Epithelial cell of prostate (primary cell): ENCODE measurements at regions not wholly inside any gene's neighbourhood (a gene's known extent, or its start where the extent isn't known, plus 50 kb on each side); places are given as distances from the start of the nearest gene placed in this dataset.

Experiments used
- DNase-seq: peaks from one replicate; pipeline ENCODE4 v3.0.0-alpha.2; 2011; ENCODE audit warnings: low read depth, low spot score
- H3K27ac ChIP-seq: fragments of 450-650 bp; 2 replicates; pipeline ENCODE4 v1.5.1; 2017; ENCODE audit warnings: mild to moderate bottlenecking

- no peak overlapping the region for H3K27ac ChIP-seq
- DNase-seq = no peak
Observed at GRCh38 chr3:161977850-161978249, 481.2 kb downstream of the OTOL1 start.

GRCh38 chr3:161987933-161988332 lies 491.3 kb downstream of the OTOL1 start:
- DNase-seq = no peak
- H3K27ac ChIP-seq = no peak overlapping the region

DNA sequence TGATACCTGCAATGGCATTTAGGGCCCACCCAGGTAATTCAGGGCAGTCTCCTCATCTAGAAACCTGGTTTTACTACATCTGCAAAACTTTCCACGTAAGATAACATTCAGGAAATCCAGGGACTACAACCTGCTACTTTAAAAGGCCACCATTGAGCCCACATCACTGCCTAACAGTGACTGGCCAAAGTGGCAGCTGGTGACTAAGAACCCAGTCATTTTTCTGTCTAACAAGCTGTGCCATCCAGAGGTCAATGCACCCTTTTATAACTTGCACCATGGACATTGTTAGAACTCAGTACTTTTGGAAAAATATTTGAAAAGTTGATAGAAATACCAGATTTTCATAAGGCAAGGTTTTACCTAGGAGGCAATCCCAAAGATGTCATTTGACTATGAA lies 492.4 kb downstream of the OTOL1 start:
- no peak for DNase-seq
- H3K27ac ChIP-seq = no peak overlapping the region

- no peak overlapping the region for H3K27ac ChIP-seq
- no peak for DNase-seq
Observed at GRCh38 chr3:161990036-161990435, 493.4 kb downstream of the OTOL1 start.

DNA sequence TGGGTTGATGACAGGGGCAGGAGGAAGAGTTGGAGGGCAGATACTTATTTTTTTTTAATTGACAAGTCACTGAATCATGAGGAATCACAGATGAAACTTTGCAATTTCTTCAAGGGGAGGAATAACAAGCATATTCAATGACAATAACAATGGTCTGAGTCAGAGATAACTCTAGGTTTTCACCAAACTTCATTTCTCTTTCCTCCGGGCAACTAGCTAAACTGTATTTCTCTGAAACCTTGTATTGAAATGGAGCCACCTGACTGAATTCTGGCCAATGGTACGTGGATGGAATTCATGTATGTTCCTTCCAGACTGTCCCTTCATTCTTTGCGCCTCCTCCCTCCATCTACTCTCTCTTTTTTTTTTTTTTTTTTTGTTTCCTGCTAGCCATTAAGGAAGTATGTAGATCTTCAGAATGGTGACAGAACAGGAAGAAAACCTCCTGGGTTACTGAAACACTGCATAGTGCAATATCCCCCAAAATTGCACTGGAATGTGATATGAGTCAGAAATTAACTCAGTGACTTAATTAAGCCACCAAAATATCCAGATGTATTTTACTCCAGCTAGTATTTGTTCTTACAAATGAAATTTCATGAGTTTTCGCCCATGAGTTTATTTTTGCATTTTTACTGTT lies 495.4 kb downstream of the OTOL1 start:
- no peak overlapping the region for H3K27ac ChIP-seq
- DNase-seq = no peak

GRCh38 chr3:161999846-162000245 lies 503.2 kb downstream of the OTOL1 start:
- no peak overlapping the region for H3K27ac ChIP-seq
- no peak for DNase-seq

DNA sequence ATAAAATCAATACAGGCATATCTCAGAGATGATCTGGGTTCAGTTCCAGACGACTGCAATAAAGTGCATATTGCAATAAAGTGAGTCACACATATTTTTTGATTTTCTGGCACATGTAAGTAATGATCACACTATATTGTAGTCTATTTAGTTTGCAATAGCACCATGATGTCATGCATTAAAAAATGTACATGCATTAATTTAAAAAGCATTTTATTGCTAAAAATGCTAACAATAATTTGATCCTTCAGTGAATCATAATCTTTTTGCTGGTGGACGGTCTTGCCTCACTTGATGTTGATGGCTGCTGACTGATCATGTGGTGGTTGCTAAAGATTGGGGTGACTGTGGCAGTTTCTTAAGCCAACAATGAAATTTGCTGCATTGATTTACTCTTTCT lies 511.1 kb downstream of the OTOL1 start:
- DNase-seq = no peak
- H3K27ac ChIP-seq = no peak overlapping the region

DNA sequence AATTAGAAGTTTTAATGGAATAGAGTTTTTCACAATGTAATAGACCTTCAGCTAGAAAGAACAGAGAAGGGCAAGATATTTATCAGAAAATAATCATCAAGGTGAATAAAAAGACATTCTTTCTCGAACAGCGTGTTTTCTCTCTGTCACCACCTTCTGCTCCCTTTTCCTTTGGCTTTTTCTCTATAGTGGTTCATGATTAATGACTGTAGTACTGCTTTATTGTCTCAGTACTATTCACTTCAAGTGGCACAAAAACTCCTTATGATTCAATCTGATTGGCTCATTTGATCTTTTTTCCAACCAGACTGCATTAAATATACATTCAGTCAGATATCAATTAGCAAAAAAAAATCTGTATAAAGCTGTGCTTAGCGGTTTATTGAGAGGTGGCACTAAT lies 516.0 kb downstream of the OTOL1 start:
- H3K27ac ChIP-seq = no peak overlapping the region
- no peak for DNase-seq

GRCh38 chr3:162014284-162014683 lies 517.7 kb downstream of the OTOL1 start:
- no peak for DNase-seq
- H3K27ac ChIP-seq = no peak overlapping the region

DNA sequence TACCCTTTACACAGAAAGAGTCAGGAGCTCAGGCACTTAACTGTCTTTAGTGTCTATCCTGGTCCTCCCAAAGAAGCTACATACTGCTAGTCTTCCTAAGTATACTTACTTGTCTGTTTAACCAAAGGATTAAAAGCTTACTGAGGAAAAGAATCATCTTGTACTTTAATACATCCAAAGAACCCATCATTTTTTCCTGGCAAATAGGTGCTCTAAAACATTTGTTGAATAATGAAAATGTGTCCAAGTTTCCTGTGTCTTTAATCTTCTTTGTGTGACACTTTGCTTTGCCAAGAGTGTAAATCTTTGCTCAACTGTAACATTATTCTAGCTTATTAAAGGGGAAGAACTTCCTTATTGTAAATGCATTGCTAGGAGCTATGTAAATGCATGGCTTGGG lies 519.2 kb downstream of the OTOL1 start:
- no peak overlapping the region for H3K27ac ChIP-seq
- DNase-seq = no peak

DNA sequence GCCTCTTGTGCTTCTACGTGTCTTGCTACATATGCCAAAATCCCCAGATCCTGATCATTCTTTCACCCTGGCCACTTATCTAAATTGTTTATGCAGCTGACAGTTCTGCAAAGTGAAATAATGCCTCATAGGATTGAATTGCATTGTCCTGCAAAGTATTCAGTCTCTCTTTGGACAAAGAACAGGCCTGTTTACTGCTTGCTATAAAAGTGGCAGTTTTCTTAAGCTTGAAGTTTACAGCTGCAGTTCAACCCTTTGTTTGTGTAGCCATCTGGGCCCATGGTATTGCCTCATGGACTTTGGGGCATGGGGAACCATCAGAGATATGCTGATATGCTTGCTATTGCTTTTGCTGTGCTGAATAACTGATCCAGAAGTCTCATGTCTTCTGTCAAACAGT lies 523.2 kb downstream of the OTOL1 start:
- no peak for DNase-seq
- H3K27ac ChIP-seq = no peak overlapping the region

GRCh38 chr3:162021206-162021605 lies 524.6 kb downstream of the OTOL1 start:
- no peak overlapping the region for H3K27ac ChIP-seq
- no peak for DNase-seq

DNA sequence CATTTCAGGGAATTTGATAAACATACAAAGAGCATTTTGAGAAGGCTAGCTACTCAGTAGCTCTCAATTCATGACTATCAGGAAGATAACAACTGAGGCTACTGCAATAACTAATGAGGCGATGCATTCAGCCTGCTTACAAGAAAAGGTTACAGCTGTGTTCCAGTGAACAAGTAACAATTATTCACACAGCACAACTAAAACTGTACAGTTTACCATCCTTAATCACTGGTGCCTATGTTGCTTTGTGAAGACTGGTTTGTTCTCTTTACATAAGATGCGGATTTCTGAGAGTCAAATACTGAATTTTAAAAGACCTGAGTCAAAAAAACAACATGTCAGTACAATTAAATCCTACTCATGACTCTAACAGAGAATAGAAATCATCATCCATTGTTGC lies 526.3 kb downstream of the OTOL1 start:
- H3K27ac ChIP-seq = no peak overlapping the region
- no peak for DNase-seq

DNA sequence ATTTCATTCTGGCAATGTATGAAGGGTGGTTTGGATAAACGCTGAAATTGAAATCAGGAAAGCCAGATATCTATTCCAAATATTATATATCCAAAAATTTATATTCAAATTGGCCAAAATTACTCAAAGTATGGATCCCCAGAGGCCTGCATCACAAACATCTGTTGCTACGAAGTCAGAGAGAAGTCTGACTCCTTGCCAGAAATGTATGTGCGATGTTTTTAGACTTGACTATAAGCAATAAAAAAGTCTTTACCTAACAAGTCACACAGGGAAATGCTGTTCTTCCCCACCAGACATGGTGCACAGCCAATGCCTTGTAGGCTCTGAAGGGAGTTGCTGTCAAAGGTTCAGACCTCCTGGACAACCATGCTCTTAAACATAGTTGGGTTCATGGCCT lies 533.1 kb downstream of the OTOL1 start:
- DNase-seq = no peak
- H3K27ac ChIP-seq = no peak overlapping the region

DNA sequence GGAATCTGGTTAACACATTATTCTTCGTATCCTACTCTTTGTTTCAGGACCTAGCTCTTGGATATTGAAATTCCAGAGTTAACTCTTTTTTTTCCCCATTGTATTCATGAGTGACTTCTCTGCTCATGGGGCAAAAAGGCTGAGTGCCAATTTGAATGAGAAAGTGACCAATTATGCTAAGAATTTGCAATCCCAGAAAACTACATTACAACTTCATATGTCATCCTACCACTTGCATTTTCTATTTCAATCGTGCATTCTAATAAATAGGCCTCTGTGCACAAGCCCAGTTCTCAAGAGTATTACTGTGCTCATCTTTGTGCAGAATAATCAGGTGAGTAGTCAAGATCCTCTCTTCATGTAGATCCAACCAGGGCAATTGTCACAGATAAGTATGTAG lies 537.8 kb downstream of the OTOL1 start:
- no peak overlapping the region for H3K27ac ChIP-seq
- DNase-seq = no peak

- H3K27ac ChIP-seq = no peak overlapping the region
- no peak for DNase-seq
Observed at GRCh38 chr3:162041622-162042021, 545.0 kb downstream of the OTOL1 start.

- no peak overlapping the region for H3K27ac ChIP-seq
- no peak for DNase-seq
Observed at GRCh38 chr3:162052636-162053035, 556.0 kb downstream of the OTOL1 start.

- no peak overlapping the region for H3K27ac ChIP-seq
- DNase-seq = no peak
Observed at GRCh38 chr3:162072656-162073164, 576.1 kb downstream of the OTOL1 start.

DNA sequence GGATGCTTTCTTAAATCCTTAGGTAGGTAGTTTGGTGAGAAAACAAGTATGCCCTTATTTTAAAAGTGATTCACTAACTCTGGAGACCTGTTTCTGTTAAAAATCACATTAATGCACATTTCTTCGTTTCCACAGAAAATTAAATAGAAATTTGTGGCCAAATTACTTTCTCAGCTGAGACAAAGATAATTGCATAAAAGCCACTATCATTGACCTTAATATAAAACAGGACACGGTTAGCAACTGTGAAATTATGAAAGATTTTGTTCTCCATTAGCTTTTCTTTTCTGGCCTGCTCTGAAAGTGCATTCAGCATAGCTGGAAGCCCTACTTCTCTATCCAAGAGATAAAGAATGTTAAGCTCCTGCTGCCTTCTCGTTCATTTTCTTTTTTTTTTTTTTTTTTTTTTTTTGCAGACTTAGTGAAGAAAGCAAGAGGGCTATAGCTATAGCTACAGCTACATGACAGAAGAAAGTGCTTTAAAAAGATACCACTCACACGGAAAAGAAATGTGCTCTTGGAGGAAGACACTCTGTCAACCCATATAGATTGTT lies 576.9 kb downstream of the OTOL1 start:
- no peak overlapping the region for H3K27ac ChIP-seq
- no peak for DNase-seq

- no peak for DNase-seq
- H3K27ac ChIP-seq = no peak overlapping the region
Observed at GRCh38 chr3:162077108-162077507, 580.5 kb downstream of the OTOL1 start.

GRCh38 chr3:162082516-162082915 lies 585.9 kb downstream of the OTOL1 start:
- no peak overlapping the region for H3K27ac ChIP-seq
- no peak for DNase-seq

GRCh38 chr3:162087361-162087760 lies 590.8 kb downstream of the OTOL1 start:
- no peak for DNase-seq
- no peak overlapping the region for H3K27ac ChIP-seq
